HG03060 (cell line): ENCODE measurements at regions not wholly inside any gene's neighbourhood (a gene's known extent, or its start where the extent isn't known, plus 50 kb on each side); places are given as distances from the start of the nearest gene placed in this dataset.

Source experiments
- ATAC-seq: cut with Tn5 transposase; IDR thresholded peaks from one replicate; pipeline ENCODE4 v1.9.1; 2021; ENCODE audit warnings: low read depth, moderate number of reproducible peaks; ENCODE audit not compliant: unreplicated experiment

GRCh38 chr20:11755071-11755841 lies 162.4 kb upstream of the BTBD3 start:
- ATAC-seq, result no peak

GRCh38 chr20:11761497-11761896 lies 156.2 kb upstream of the BTBD3 start:
- ATAC-seq, result no peak

- no peak for ATAC-seq
These were observed 150.7 kb upstream of the BTBD3 start for GRCh38 chr20:11766961-11767360.

- ATAC-seq, result no peak
These were observed 147.9 kb upstream of the BTBD3 start for GRCh38 chr20:11769825-11770224.

- no peak for ATAC-seq
These were observed 145.4 kb upstream of the BTBD3 start for GRCh38 chr20:11772226-11772730.

- ATAC-seq, result no peak
These were observed 141.0 kb upstream of the BTBD3 start for GRCh38 chr20:11776687-11777086.

- ATAC-seq, result no peak
These were observed 140.1 kb upstream of the BTBD3 start for GRCh38 chr20:11777387-11778205.

GRCh38 chr20:11778206-11778570 lies 139.5 kb upstream of the BTBD3 start:
- no peak for ATAC-seq

GRCh38 chr20:11780765-11781369 lies 136.8 kb upstream of the BTBD3 start:
- no peak for ATAC-seq

GRCh38 chr20:11783102-11783850 lies 134.4 kb upstream of the BTBD3 start:
- no peak for ATAC-seq

- no peak for ATAC-seq
These were observed 131.7 kb upstream of the BTBD3 start for GRCh38 chr20:11785885-11786507.

GRCh38 chr20:11790046-11790445 lies 127.6 kb upstream of the BTBD3 start:
- no peak for ATAC-seq

- ATAC-seq, result no peak
These were observed 126.4 kb upstream of the BTBD3 start for GRCh38 chr20:11791316-11791715.

GRCh38 chr20:11791835-11792567 lies 125.7 kb upstream of the BTBD3 start:
- no peak for ATAC-seq

- no peak for ATAC-seq
These were observed 125.1 kb upstream of the BTBD3 start for GRCh38 chr20:11792568-11792953.

GRCh38 chr20:11794525-11794924 lies 123.2 kb upstream of the BTBD3 start:
- ATAC-seq, result no peak

- ATAC-seq, result no peak
These were observed 122.5 kb upstream of the BTBD3 start for GRCh38 chr20:11795071-11795615.

- ATAC-seq, result no peak
These were observed 121.7 kb upstream of the BTBD3 start for GRCh38 chr20:11796026-11796425.

GRCh38 chr20:11797156-11797555 lies 120.5 kb upstream of the BTBD3 start:
- ATAC-seq, result no peak
